ENCODE measurements at regions not wholly inside any gene's neighbourhood (a gene's known extent, or its start where the extent isn't known, plus 50 kb on each side); places are given as distances from the start of the nearest gene placed in this dataset.

GRCh38 chr2:9748577-9748976 lies 94.7 kb upstream of the TAF1B start:
- H3K4me3 Mint-ChIP-seq = no peak overlapping the region
- peaks cover 12% of the 10 kb centered on the region for H3K4me1 Mint-ChIP-seq
- CTCF ChIA-PET = interaction anchor here (1.5 kb wide), 1 partner anchor 29 kb away, joined by 7 read pairs; no protein-coding TSS in a partner anchor
- TF ChIP-seq PRDM15 (CRISPR knock-in tag; IDR thresholded peaks at IDR 0.05) (no peak), RORB (CRISPR knock-in tag; IDR thresholded peaks at IDR 0.05) (no peak), ELF4 (CRISPR knock-in tag; IDR thresholded peaks at IDR 0.05; ENCODE audit: low read depth) (no peak), ATF6 (CRISPR knock-in tag; IDR thresholded peaks at IDR 0.05) (no peak), SMAD3 (CRISPR knock-in tag; IDR thresholded peaks at IDR 0.05; ENCODE audit: borderline replicate concordance) (no peak), GABPB1 (CRISPR knock-in tag; IDR thresholded peaks at IDR 0.05) (no peak), ZBTB43 (CRISPR knock-in tag; IDR thresholded peaks at IDR 0.05) (no peak), CTCF (IDR thresholded peaks at IDR 0.05) (no peak), OVOL2 (CRISPR knock-in tag; IDR thresholded peaks at IDR 0.05; ENCODE audit: borderline replicate concordance) (no peak), NFE2L1 (CRISPR knock-in tag; IDR thresholded peaks at IDR 0.05) (no peak), ZNF671 (CRISPR knock-in tag; IDR thresholded peaks at IDR 0.05) (no peak), KAT7 (CRISPR knock-in tag; IDR thresholded peaks at IDR 0.05; ENCODE audit: borderline replicate concordance) (no peak), E2F4 (CRISPR knock-in tag; IDR thresholded peaks at IDR 0.05; ENCODE audit: borderline replicate concordance, low read depth) (no peak), MAX (CRISPR knock-in tag; IDR thresholded peaks at IDR 0.05) (no peak), ZNF281 (CRISPR knock-in tag; IDR thresholded peaks at IDR 0.05) (no peak), GRHL2 (CRISPR knock-in tag; IDR thresholded peaks at IDR 0.05; ENCODE audit: insufficient replicate concordance, severe bottlenecking) (no peak), ZNF232 (CRISPR knock-in tag; IDR thresholded peaks at IDR 0.05) (no peak), ZNF416 (CRISPR knock-in tag; IDR thresholded peaks at IDR 0.05) (no peak), ERG (CRISPR knock-in tag; IDR thresholded peaks at IDR 0.05) (no peak)
- DNase-seq (ENCODE audit: low spot score) (no peak), ATAC-seq (no peak)
- H3K9me3 Mint-ChIP-seq = no peaks in the 10 kb centered on the region
- no peaks in the 10 kb centered on the region for H3K36me3 Mint-ChIP-seq
- no peak overlapping the region for H3K27ac Mint-ChIP-seq
- POLR2A ChIA-PET = no interaction called here
- H3K27me3 Mint-ChIP-seq (ENCODE audit: low read depth) = no peaks in the 10 kb centered on the region

Measured in WTC11 (cell line).